GM12878 (cell line): ENCODE measurements at regions not wholly inside any gene's neighbourhood (a gene's known extent, or its start where the extent isn't known, plus 50 kb on each side); places are given as distances from the start of the nearest gene placed in this dataset.

Experiments
- ATAC-seq: fragments of 200-7000 bp; cut with Tn5 transposase; 3 replicates; pipeline ENCODE4 v1.9.1; 2020; ENCODE audit warnings: mild to moderate bottlenecking, moderate library complexity
- BruUV-seq: library from RNA; stranded (reverse); fragments of 400-500 nt; replicated peaks from 2 replicates; lab custom pipeline; 2021; lab: Mats Ljungman, UMichigan
- CTCF ChIA-PET: fragments of 300-600 bp; sonication (Branson Sonifier 250); formaldehyde crosslinking; extraction: SDS; loops from one replicate; lab custom pipeline; 2021; ENCODE audit warnings: inconsistent platforms; lab: Yijun Ruan, JAX
- POLR2A ChIA-PET: fragments of 350-600 bp; formaldehyde crosslinking; extraction: SDS; loops from one replicate; lab custom pipeline; 2021; ENCODE audit warnings: inconsistent platforms; lab: Charles Lee
- RAD21 ChIA-PET: fragments of 300-600 bp; sonication (Branson Sonifier 250); formaldehyde crosslinking; loops from one replicate; lab custom pipeline; 2023; ENCODE audit warnings: antibody characterized with exemption; ENCODE audit not compliant: unreplicated experiment; lab: Charles Lee
- SMC1A ChIA-PET: fragments of 300-600 bp; sonication (Branson Sonifier 250); formaldehyde crosslinking; loops from one replicate; lab custom pipeline; 2023; ENCODE audit not compliant: unreplicated experiment, uncharacterized antibody; lab: Charles Lee
- DNase-seq: peaks from one replicate; pipeline ENCODE4 v3.0.0-alpha.2; 2011; ENCODE audit warnings: low read depth, low spot score
- FAIRE-seq: peaks from 3 replicates; lab custom pipeline; 2011; peaks lifted over from hg19 to GRCh38; lab: Jason Lieb, UNC
- H2AFZ ChIP-seq: 2 replicates; pipeline ENCODE4 v1.6.0; 2011; ENCODE audit warnings: low read depth, low read length, control low read depth; ENCODE audit not compliant: control insufficient read depth
- H3K27ac ChIP-seq: 2 replicates; pipeline ENCODE4 v1.5.1; 2011; ENCODE audit warnings: control low read depth; ENCODE audit not compliant: control insufficient read depth, insufficient read depth
- H3K27me3 ChIP-seq, 2 experiments: replicated peaks in 1 of 2; 2 replicates each; pipeline versions ENCODE4 v1.6.0 to v1.6.1; 2011; ENCODE audit warnings: low read length in 1 of 2; ENCODE audit not compliant: control insufficient read depth in 2 of 2, insufficient read depth in 2 of 2
- H3K36me3 ChIP-seq, 2 experiments: 2 replicates each; pipeline ENCODE4 v1.5.1; 2011; ENCODE audit warnings: low read length in 1 of 2; ENCODE audit not compliant: control insufficient read depth in 2 of 2, insufficient read depth in 2 of 2
- H3K4me1 ChIP-seq: 2 replicates; pipeline ENCODE4 v1.6.1; 2011; ENCODE audit warnings: mild to moderate bottlenecking, low read length, moderate library complexity, mixed read lengths; ENCODE audit not compliant: control insufficient read depth, insufficient read depth
- H3K4me2 ChIP-seq: 2 replicates; pipeline ENCODE4 v1.6.0; 2011; ENCODE audit warnings: control low read depth; ENCODE audit not compliant: control insufficient read depth, insufficient read depth
- H3K4me3 ChIP-seq: fragments of 200-600 bp; sonication (generic); 2 replicates; pipeline ENCODE4 v1.5.1; 2016
- H3K79me2 ChIP-seq: 2 replicates; pipeline ENCODE4 v1.6.0; 2011; ENCODE audit warnings: low read length; ENCODE audit not compliant: control insufficient read depth, insufficient read depth
- H3K9ac ChIP-seq: 2 replicates; pipeline ENCODE4 v1.8.0; 2011; ENCODE audit warnings: low read length, control low read depth, mixed read lengths; ENCODE audit not compliant: control insufficient read depth, insufficient read depth
- H3K9me3 ChIP-seq: replicated peaks from 3 replicates; pipeline ENCODE4 v1.5.1; 2011; ENCODE audit warnings: mild to moderate bottlenecking, low read length; ENCODE audit not compliant: control insufficient read depth, insufficient read depth
- H4K20me1 ChIP-seq: 2 replicates; pipeline ENCODE4 v1.6.0; 2011; ENCODE audit not compliant: control insufficient read depth, insufficient read depth
- ASH2L ChIP-seq: fragments of 300-600, 200-600 bp; sonication (generic); IDR thresholded peaks from 2 replicates; pipeline ENCODE4 v1.6.1; 2017; ENCODE audit warnings: low read depth, mild to moderate bottlenecking, borderline replicate concordance
- BCLAF1 ChIP-seq: fragments of 450-650 bp; IDR thresholded peaks from 2 replicates; pipeline ENCODE4 v1.6.1; 2017; ENCODE audit warnings: antibody characterized with exemption, mild to moderate bottlenecking, moderate library complexity
- DPF2 ChIP-seq: fragments of 450-650 bp; IDR thresholded peaks from 2 replicates; pipeline ENCODE4 v1.6.1; 2017; ENCODE audit warnings: mild to moderate bottlenecking
- E2F4 ChIP-seq: IDR thresholded peaks from 2 replicates; pipeline ENCODE4 v1.6.1; 2012; ENCODE audit warnings: low read depth, low read length, improper control_type of control experiment
- EZH2 ChIP-seq: IDR thresholded peaks from 2 replicates; pipeline ENCODE4 v1.6.1; 2012; ENCODE audit warnings: low read depth, mild to moderate bottlenecking, control low read depth, inconsistent platforms, low read length, borderline replicate concordance; ENCODE audit not compliant: control insufficient read depth
- GATAD2B ChIP-seq: fragments of 450-650 bp; conservative IDR thresholded peaks from 2 replicates; pipeline ENCODE4 v1.6.1; 2017; ENCODE audit warnings: low read depth, mild to moderate bottlenecking, moderate library complexity
- MTA2 ChIP-seq: fragments of 450-650 bp; IDR thresholded peaks from 2 replicates; pipeline ENCODE4 v1.6.1; 2016; ENCODE audit warnings: low read depth, mild to moderate bottlenecking, moderate library complexity
- NR2C1 ChIP-seq: fragments of 450-650 bp; IDR thresholded peaks from 2 replicates; pipeline ENCODE4 v1.6.1; 2017; ENCODE audit warnings: antibody characterized with exemption, mild to moderate bottlenecking, moderate library complexity
- PML ChIP-seq: IDR thresholded peaks from 2 replicates; pipeline ENCODE4 v1.6.1; 2012; ENCODE audit warnings: low read length, inconsistent platforms
- POU2F2 ChIP-seq: IDR thresholded peaks from 3 replicates; pipeline ENCODE4 v1.6.1; 2011; ENCODE audit warnings: low read depth, mild to moderate bottlenecking, low read length, borderline replicate concordance
- WGBS: methylation state at CpG from one replicate; pipeline ENCODE4 v1.1.6; 2016; ENCODE audit warnings: low lambda C conversion rate; ENCODE audit not compliant: insufficient replicate concordance, insufficient coverage; ENCODE audit errors: missing lambda C conversion rate; 5-methylcytosine and 5-hydroxymethylcytosine counted together
- in situ Hi-C: fragments of 300-500 bp; cut with MboI; formaldehyde crosslinking; loops from 9 replicates; pipeline ENCODE4 v1.14.3; 2018; ENCODE audit warnings: mixed read lengths
- intact Hi-C: fragments of 100-400 bp; cut with micrococcal nuclease; formaldehyde crosslinking; loops from one replicate; pipeline ENCODE4 v1.14.2; 2022; ENCODE audit not compliant: unreplicated experiment

- 79% methylated on average over 21 of the region's 21 CpGs for WGBS
- ATAC-seq = no peak
- in situ Hi-C loops (no loop called here), intact Hi-C loops (loop anchor here (10.0 kb wide), 1 partner anchor 103 kb away; no protein-coding TSS in a partner anchor)
- Histone ChIP-seq H3K27ac (no peak overlapping the region), H3K4me3 (no peak overlapping the region), H2AFZ (no peak overlapping the region), H3K4me1 (peaks cover 10% of the 10 kb centered on the region), H3K27me3 (peaks cover 0 to 2% of the 10 kb centered on the region in 2 experiments; a peak in 1 of 4 replicates), H3K9me3 (no peaks in the 10 kb centered on the region; the same call in 2 of the 3 replicates), H3K36me3 (no peaks in the 10 kb centered on the region), H3K9ac (no peak overlapping the region), H4K20me1 (no peaks in the 10 kb centered on the region), H3K79me2 (no peaks in the 10 kb centered on the region), H3K4me2 (no peak overlapping the region)
- ChIA-PET SMC1A (no interaction called here), POLR2A (no interaction called here), RAD21 (no interaction called here), CTCF (no interaction called here)
- no TSS peak for BruUV-seq
- TF ChIP-seq MTA2 (no peak), ASH2L (no peak), PML (no peak), GATAD2B (no peak), E2F4 (no peak), DPF2 (no peak), EZH2 (no peak), BCLAF1 (no peak), NR2C1 (no peak), POU2F2 (no peak)
- DNase-seq = no peak
- FAIRE-seq = no peak
Observed at GRCh38 chr20:50387218-50387995, 122.8 kb upstream of the PTPN1 start.
